HG02759 (cell line): ENCODE measurements at regions not wholly inside any gene's neighbourhood (a gene's known extent, or its start where the extent isn't known, plus 50 kb on each side); places are given as distances from the start of the nearest gene placed in this dataset.
"Not testable (repeated sequence)": the region's sequence is repeated elsewhere in the genome, so short reads cannot be mapped to it uniquely, and the experiment has no call there.

Experiments used
- ATAC-seq: cut with Tn5 transposase; IDR thresholded peaks from one replicate; pipeline ENCODE4 v1.9.1; 2021; ENCODE audit warnings: mild to moderate bottlenecking, moderate library complexity; ENCODE audit not compliant: unreplicated experiment

GRCh38 chr13:63288576-63288975, 1872.9 kb upstream of the PCDH20 start:
- no peak for ATAC-seq

GRCh38 chr13:63287926-63288325, 1872.3 kb upstream of the PCDH20 start:
- ATAC-seq: no peak

- ATAC-seq: no peak
These were observed 1869.8 kb upstream of the PCDH20 start for GRCh38 chr13:63285426-63285825.

GRCh38 chr13:63279136-63279535, 1863.5 kb upstream of the PCDH20 start:
- no peak for ATAC-seq

- no peak for ATAC-seq
These were observed 1859.1 kb upstream of the PCDH20 start for GRCh38 chr13:63274772-63275171.

GRCh38 chr13:63249411-63250187, 1834.0 kb upstream of the PCDH20 start:
- ATAC-seq: no peak

GRCh38 chr13:63236667-63237396, 1821.2 kb upstream of the PCDH20 start:
- not testable (repeated sequence) for ATAC-seq

GRCh38 chr13:63218596-63218995, 1802.9 kb upstream of the PCDH20 start:
- not testable (repeated sequence) for ATAC-seq

GRCh38 chr13:63209330-63210017, 1793.8 kb upstream of the PCDH20 start:
- no peak for ATAC-seq

GRCh38 chr13:63208826-63209225, 1793.2 kb upstream of the PCDH20 start:
- ATAC-seq: no peak

GRCh38 chr13:63206461-63206860, 1790.8 kb upstream of the PCDH20 start:
- ATAC-seq: no peak

GRCh38 chr13:63201493-63201892, 1785.8 kb upstream of the PCDH20 start:
- no peak for ATAC-seq

- ATAC-seq: no peak
These were observed 1783.9 kb upstream of the PCDH20 start for GRCh38 chr13:63199508-63199907.

- ATAC-seq: no peak
These were observed 1782.4 kb upstream of the PCDH20 start for GRCh38 chr13:63198071-63198470.

GRCh38 chr13:63195726-63196125, 1780.1 kb upstream of the PCDH20 start:
- ATAC-seq: no peak

- ATAC-seq: no peak
These were observed 1775.1 kb upstream of the PCDH20 start for GRCh38 chr13:63190742-63191141.

- ATAC-seq: no peak
These were observed 1774.6 kb upstream of the PCDH20 start for GRCh38 chr13:63190219-63190618.

- ATAC-seq: no peak
These were observed 1774.1 kb upstream of the PCDH20 start for GRCh38 chr13:63189712-63190111.

GRCh38 chr13:63184693-63185092, 1769.0 kb upstream of the PCDH20 start:
- ATAC-seq: no peak

GRCh38 chr13:63175536-63175935, 1759.9 kb upstream of the PCDH20 start:
- no peak for ATAC-seq

- no peak for ATAC-seq
These were observed 1752.2 kb upstream of the PCDH20 start for GRCh38 chr13:63167699-63168337.
